H1 (cell line): ENCODE measurements at regions not wholly inside any gene's neighbourhood (a gene's known extent, or its start where the extent isn't known, plus 50 kb on each side); places are given as distances from the start of the nearest gene placed in this dataset.

Source experiments
- CTCF ChIA-PET: fragments of 300-600 bp; sonication (Branson Sonifier 250); formaldehyde crosslinking; loops from one replicate; lab custom pipeline; 2021; ENCODE audit not compliant: partially characterized antibody; lab: Charles Lee
- POLR2A ChIA-PET: fragments of 300-600 bp; sonication (Branson Sonifier 250); formaldehyde crosslinking; loops from one replicate; lab custom pipeline; 2021; ENCODE audit warnings: inconsistent platforms; ENCODE audit not compliant: partially characterized antibody; lab: Charles Lee
- DNase-seq, 2 experiments: peaks; one replicate each; pipeline versions ENCODE4 v3.0.0 to v3.0.0-alpha.2; 2010 to 2022; ENCODE audit warnings: low spot score in 2 of 2, low read depth in 1 of 2, mixed read lengths in 1 of 2
- FAIRE-seq: peaks from 2 replicates; lab custom pipeline; 2011; peaks lifted over from hg19 to GRCh38; lab: Jason Lieb, UNC
- H2AFZ ChIP-seq: 2 replicates; pipeline ENCODE4 v1.8.1; 2012; ENCODE audit warnings: low read length, inconsistent platforms
- H2AK5ac ChIP-seq: 2 replicates; pipeline ENCODE4 v1.6.1; 2013; ENCODE audit warnings: low read depth, low read length
- H2BK120ac ChIP-seq: replicated peaks from 2 replicates; pipeline ENCODE3; 2013; ENCODE audit warnings: low read depth, low read length, inconsistent platforms
- H2BK12ac ChIP-seq: 2 replicates; pipeline ENCODE4 v1.6.1; 2013; ENCODE audit warnings: low read depth, low read length
- H2BK15ac ChIP-seq: 2 replicates; pipeline ENCODE4 v1.6.1; 2013; ENCODE audit warnings: low read length
- H2BK20ac ChIP-seq: 2 replicates; pipeline ENCODE4 v1.6.1; 2013; ENCODE audit warnings: low read length
- H2BK5ac ChIP-seq: 2 replicates; pipeline ENCODE4 v1.6.1; 2013; ENCODE audit warnings: low read depth, low read length
- H3K14ac ChIP-seq: 2 replicates; pipeline ENCODE4 v1.6.1; 2013; ENCODE audit warnings: inconsistent platforms; ENCODE audit not compliant: insufficient read length
- H3K18ac ChIP-seq: 2 replicates; pipeline ENCODE4 v1.6.1; 2013; ENCODE audit warnings: low read length; ENCODE audit errors: extremely low read depth
- H3K23ac ChIP-seq: 2 replicates; pipeline ENCODE4 v1.6.1; 2013; ENCODE audit warnings: inconsistent platforms; ENCODE audit not compliant: insufficient read length
- H3K23me2 ChIP-seq: 2 replicates; pipeline ENCODE4 v1.6.1; 2013; ENCODE audit warnings: low read depth, low read length
- H3K27ac ChIP-seq: 2 replicates; pipeline ENCODE4 v1.6.1; 2011; ENCODE audit warnings: low read depth, low read length, inconsistent platforms
- H3K27me3 ChIP-seq, 4 experiments: replicated peaks in 1 of 4; 1 replicate in 1 of 4; 2 replicates in 3 of 4; pipeline versions ENCODE4 v1.6.1 to v1.8.1; 2011 to 2013; ENCODE audit warnings: low read length in 3 of 4, mild to moderate bottlenecking in 3 of 4, inconsistent platforms in 2 of 4, mixed read lengths in 2 of 4, moderate library complexity in 1 of 4; ENCODE audit not compliant: control insufficient read depth in 3 of 4, insufficient read depth in 3 of 4; ENCODE audit errors: extremely low read depth in 1 of 4
- H3K36me3 ChIP-seq, 4 experiments: 2 replicates each; pipeline versions ENCODE4 v1.6.1 to v1.8.1; 2011 to 2013; ENCODE audit warnings: mild to moderate bottlenecking in 4 of 4, low read length in 3 of 4, moderate library complexity in 2 of 4, control low read depth in 1 of 4, inconsistent platforms in 1 of 4; ENCODE audit not compliant: insufficient read depth in 4 of 4, control insufficient read depth in 2 of 4
- H3K4ac ChIP-seq: replicated peaks from 2 replicates; pipeline ENCODE3; 2013; ENCODE audit warnings: low read length, low read depth, mixed read lengths, inconsistent platforms; ENCODE audit not compliant: insufficient read length
- H3K4me1 ChIP-seq, 4 experiments: replicated peaks in 1 of 4; 1 replicate in 1 of 4; 2 replicates in 3 of 4; pipeline versions ENCODE4 v1.6.1 to v1.8.1; 2011 to 2013; ENCODE audit warnings: low read length in 3 of 4, inconsistent platforms in 2 of 4, mixed read lengths in 1 of 4; ENCODE audit not compliant: insufficient read depth in 4 of 4, control insufficient read depth in 3 of 4
- H3K4me2 ChIP-seq, 2 experiments: 2 replicates each; pipeline versions ENCODE4 v1.6.1 to v1.8.1; 2011 to 2013; ENCODE audit warnings: low read depth in 2 of 2, low read length in 2 of 2, control low read depth in 1 of 2, inconsistent platforms in 1 of 2, mild to moderate bottlenecking in 1 of 2; ENCODE audit not compliant: insufficient read depth in 1 of 2
- H3K4me3 ChIP-seq, 4 experiments: fragments of 200-600, 300-600 bp in 1 of 4; sonication (generic), shearing (Covaris generic), sonication (Bioruptor Twin) in 1 of 4; 2 replicates each; pipeline versions ENCODE4 v1.5.1 to v1.8.1; 2011 to 2016; ENCODE audit warnings: low read length in 4 of 4, low read depth in 3 of 4, control low read depth in 2 of 4, inconsistent platforms in 2 of 4, mild to moderate bottlenecking in 2 of 4, mixed read lengths in 1 of 4, moderate library complexity in 1 of 4; ENCODE audit not compliant: insufficient read depth in 2 of 4; ENCODE audit errors: extremely low read depth in 1 of 4
- H3K56ac ChIP-seq: replicated peaks from 2 replicates; pipeline ENCODE3; 2013; ENCODE audit warnings: low read depth, mild to moderate bottlenecking, mixed read lengths, low read length, inconsistent platforms; ENCODE audit not compliant: insufficient read length
- H3K79me1 ChIP-seq: 2 replicates; pipeline ENCODE4 v1.6.1; 2013; ENCODE audit warnings: low read depth, low read length, control low read depth
- H3K79me2 ChIP-seq, 2 experiments: 2 replicates each; pipeline versions ENCODE4 v1.6.1 to v1.8.1; 2012 to 2013; ENCODE audit warnings: low read length in 2 of 2, mild to moderate bottlenecking in 2 of 2, inconsistent platforms in 1 of 2; ENCODE audit not compliant: insufficient read depth in 2 of 2, control insufficient read depth in 1 of 2
- H3K9ac ChIP-seq, 4 experiments: replicated peaks in 1 of 4; 1 replicate in 1 of 4; 2 replicates in 3 of 4; pipeline versions ENCODE4 v1.6.1 to v1.8.1; 2011 to 2013; ENCODE audit warnings: low read depth in 3 of 4, low read length in 3 of 4, control low read depth in 2 of 4, mild to moderate bottlenecking in 2 of 4, moderate library complexity in 2 of 4, inconsistent platforms in 1 of 4; ENCODE audit errors: extremely low read depth in 1 of 4
- H3K9me3 ChIP-seq, 2 experiments: 2 replicates each; pipeline versions ENCODE4 v1.6.1 to v1.8.1; 2012 to 2013; ENCODE audit warnings: mild to moderate bottlenecking in 2 of 2, moderate library complexity in 2 of 2, control low read depth in 1 of 2, inconsistent platforms in 1 of 2, low read depth in 1 of 2, low read length in 1 of 2, mixed read lengths in 1 of 2; ENCODE audit not compliant: insufficient read depth in 2 of 2
- H4K20me1 ChIP-seq, 2 experiments: replicated peaks in 1 of 2; 2 replicates each; pipeline versions ENCODE3 to v1.8.1; 2011 to 2013; ENCODE audit warnings: inconsistent platforms in 2 of 2, low read length in 2 of 2, mild to moderate bottlenecking in 1 of 2; ENCODE audit not compliant: insufficient read depth in 2 of 2, control insufficient read depth in 1 of 2
- H4K5ac ChIP-seq: 2 replicates; pipeline ENCODE4 v1.6.1; 2013; ENCODE audit warnings: low read length, low read depth, mixed read lengths, inconsistent platforms; ENCODE audit not compliant: insufficient read length
- H4K8ac ChIP-seq: 2 replicates; pipeline ENCODE4 v1.8.0; 2013; ENCODE audit warnings: mild to moderate bottlenecking, moderate library complexity, low read length, inconsistent platforms; ENCODE audit not compliant: insufficient read depth; ENCODE audit errors: extremely low read depth
- H4K91ac ChIP-seq: replicated peaks from 2 replicates; pipeline ENCODE3; 2013; ENCODE audit warnings: low read length, mixed read lengths, inconsistent platforms; ENCODE audit not compliant: insufficient read length
- BRCA1 ChIP-seq: IDR thresholded peaks from 2 replicates; pipeline ENCODE4 v1.6.1; 2012; ENCODE audit warnings: low read depth, low read length, improper control_type of control experiment
- CHD2 ChIP-seq: IDR thresholded peaks from 2 replicates; pipeline ENCODE4 v1.6.1; 2012; ENCODE audit warnings: low read length, improper control_type of control experiment
- EZH2 ChIP-seq: fragments of 200-600 bp; sonication (generic); IDR thresholded peaks from 2 replicates; pipeline ENCODE4 v1.7.1; 2012; ENCODE audit warnings: low read depth, mild to moderate bottlenecking, moderate library complexity, low read length, inconsistent platforms; ENCODE audit not compliant: severe bottlenecking
- GTF2F1 ChIP-seq: IDR thresholded peaks from 2 replicates; pipeline ENCODE4 v1.6.1; 2012; ENCODE audit warnings: low read depth, low read length, improper control_type of control experiment, borderline replicate concordance
- HDAC2 ChIP-seq, 2 experiments: fragments of 300-600 bp in 1 of 2; sonication (generic) in 1 of 2; IDR thresholded peaks; 2 replicates each; pipeline ENCODE4 v1.6.1; 2011 to 2012; ENCODE audit warnings: low read depth in 2 of 2, low read length in 2 of 2, mild to moderate bottlenecking in 2 of 2, moderate library complexity in 2 of 2, borderline replicate concordance in 1 of 2, inconsistent platforms in 1 of 2
- KDM4A ChIP-seq: IDR thresholded peaks from one replicate; pipeline ENCODE4 v1.7.1; 2012; ENCODE audit warnings: low read depth, mild to moderate bottlenecking, moderate library complexity, low read length, inconsistent platforms; ENCODE audit not compliant: severe bottlenecking
- RAD21 ChIP-seq, 2 experiments: IDR thresholded peaks in 1 of 2; conservative IDR thresholded peaks in 1 of 2; 2 replicates each; pipeline ENCODE4 v1.6.1; 2011; ENCODE audit warnings: low read depth in 2 of 2, low read length in 2 of 2, improper control_type of control experiment in 1 of 2, inconsistent platforms in 1 of 2, mild to moderate bottlenecking in 1 of 2, moderate library complexity in 1 of 2
- RFX5 ChIP-seq: IDR thresholded peaks from 2 replicates; pipeline ENCODE4 v1.6.1; 2011; ENCODE audit warnings: low read depth, low read length, improper control_type of control experiment, borderline replicate concordance
- SAP30 ChIP-seq: fragments of 300-600 bp; sonication (generic); IDR thresholded peaks from 2 replicates; pipeline ENCODE4 v1.7.1; 2012; ENCODE audit warnings: low read length, moderate library complexity, mild to moderate bottlenecking, inconsistent platforms; ENCODE audit not compliant: insufficient read depth, insufficient replicate concordance
- SIN3A ChIP-seq, 2 experiments: IDR thresholded peaks in 1 of 2; conservative IDR thresholded peaks in 1 of 2; 2 replicates each; pipeline ENCODE4 v1.6.1; 2011 to 2012; ENCODE audit warnings: low read length in 2 of 2, improper control_type of control experiment in 1 of 2, low read depth in 1 of 2, mild to moderate bottlenecking in 1 of 2
- TBP ChIP-seq: IDR thresholded peaks from 2 replicates; pipeline ENCODE4 v1.6.1; 2011; ENCODE audit warnings: low read depth, low read length, improper control_type of control experiment
- WGBS, 2 experiments: shearing (Covaris generic) in 1 of 2; methylation state at CpG; one replicate each; pipeline versions ENCODE4 v1.1.6 to v1.1.7; 2013 to 2015; ENCODE audit warnings: low lambda C conversion rate in 2 of 2, mixed read lengths in 2 of 2, inconsistent platforms in 1 of 2, low coverage in 1 of 2, missing lambda C conversion rate in 1 of 2; ENCODE audit not compliant: insufficient replicate concordance in 2 of 2, insufficient coverage in 1 of 2, insufficient read length in 1 of 2; ENCODE audit errors: extremely low coverage in 1 of 2, missing lambda C conversion rate in 1 of 2; 5-methylcytosine and 5-hydroxymethylcytosine counted together
- TF ChIP-seq, protein P1 (sequence below): IDR thresholded peaks from 2 replicates; pipeline ENCODE4 v1.6.1; 2012; ENCODE audit warnings: low read length, inconsistent platforms

DNA sequence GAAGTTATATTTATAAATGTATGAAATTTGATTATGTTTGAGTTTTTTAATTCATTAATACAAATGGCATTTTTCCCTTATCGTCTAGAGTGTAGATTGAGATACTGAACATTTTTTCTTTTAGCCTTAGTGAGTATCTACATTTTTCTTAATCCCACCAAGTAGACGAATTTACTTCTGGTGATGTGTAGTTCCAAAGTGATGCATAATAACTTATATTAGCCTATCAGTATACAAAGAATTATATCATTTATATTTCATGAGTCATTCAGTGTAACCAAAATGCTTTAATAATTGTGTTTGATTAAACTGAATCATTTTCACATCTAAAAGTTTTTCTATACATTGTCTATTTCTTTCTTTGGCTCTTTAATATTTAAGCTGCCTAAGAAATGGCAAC lies 745.6 kb upstream of the LUZP2 start:
- ChIA-PET POLR2A (no interaction called here), CTCF (no interaction called here)
- no peak for FAIRE-seq
- TF ChIP-seq EZH2, result no peak
- TF ChIP-seq CHD2, result no peak
- no peak for TF ChIP-seq RAD21 (IDR thresholded peaks at IDR 0.05 in 1 of 2, conservative IDR thresholded peaks at IDR 0.05 in 1 of 2; ENCODE audit: low read depth in 2 of 2, low read length in 2 of 2)
- TF ChIP-seq HDAC2 (IDR thresholded peaks at IDR 0.05; ENCODE audit: borderline replicate concordance in 1 of 2, low read depth in 2 of 2, low read length in 2 of 2), result no peak
- TF ChIP-seq GTF2F1, result no peak
- TF ChIP-seq SAP30, result no peak
- TF ChIP-seq RFX5, result no peak
- TF ChIP-seq, protein P1, sequence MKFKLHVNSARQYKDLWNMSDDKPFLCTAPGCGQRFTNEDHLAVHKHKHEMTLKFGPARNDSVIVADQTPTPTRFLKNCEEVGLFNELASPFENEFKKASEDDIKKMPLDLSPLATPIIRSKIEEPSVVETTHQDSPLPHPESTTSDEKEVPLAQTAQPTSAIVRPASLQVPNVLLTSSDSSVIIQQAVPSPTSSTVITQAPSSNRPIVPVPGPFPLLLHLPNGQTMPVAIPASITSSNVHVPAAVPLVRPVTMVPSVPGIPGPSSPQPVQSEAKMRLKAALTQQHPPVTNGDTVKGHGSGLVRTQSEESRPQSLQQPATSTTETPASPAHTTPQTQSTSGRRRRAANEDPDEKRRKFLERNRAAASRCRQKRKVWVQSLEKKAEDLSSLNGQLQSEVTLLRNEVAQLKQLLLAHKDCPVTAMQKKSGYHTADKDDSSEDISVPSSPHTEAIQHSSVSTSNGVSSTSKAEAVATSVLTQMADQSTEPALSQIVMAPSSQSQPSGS, result no peak
- no peak for TF ChIP-seq KDM4A
- TF ChIP-seq BRCA1, result no peak
- TF ChIP-seq SIN3A (conservative IDR thresholded peaks at IDR 0.05 in 1 of 2, IDR thresholded peaks at IDR 0.05 in 1 of 2; ENCODE audit: low read depth in 1 of 2, low read length in 2 of 2), result no peak
- TF ChIP-seq TBP, result no peak

More for the DNA sequence above, 745.6 kb upstream of the LUZP2 start:
- Histone ChIP-seq H3K4me1 (no peaks in the 10 kb centered on the region), H2BK12ac (no peak overlapping the region), H2BK20ac (no peak overlapping the region), H3K4me2 (no peak overlapping the region), H3K18ac (no peak overlapping the region), H3K23ac (no peak overlapping the region), H3K4ac (no peak overlapping the region), H4K5ac (no peak overlapping the region), H3K36me3 (no peaks in the 10 kb centered on the region), H3K9me3 (0 out of 4 replicates have a peak, but pooled peaks cover 0 to 2% of the 10 kb centered on the region in 2 experiments), H2BK15ac (no peak overlapping the region), H3K79me2 (no peaks in the 10 kb centered on the region), H3K27me3 (no peaks in the 10 kb centered on the region), H3K27ac (no peak overlapping the region), H3K23me2 (no peaks in the 10 kb centered on the region), H3K14ac (no peak overlapping the region), H4K20me1 (no peaks in the 10 kb centered on the region), H4K91ac (no peak overlapping the region), H3K4me3 (no peak overlapping the region), H2AK5ac (no peak overlapping the region), H3K56ac (no peak overlapping the region), H2BK120ac (no peak overlapping the region), H3K79me1 (no peaks in the 10 kb centered on the region), H2BK5ac (no peak overlapping the region), H2AFZ (no peak overlapping the region), H3K9ac (no peak overlapping the region), H4K8ac (no peak overlapping the region)
- no peak for DNase-seq
- WGBS, 2 experiments, result 89% methylated on average over 2 of the region's 2 CpGs; no CpG with 5 or more reads in 1 of the 2 experiments
